ENCODE measurements at regions not wholly inside any gene's neighbourhood (a gene's known extent, or its start where the extent isn't known, plus 50 kb on each side); places are given as distances from the start of the nearest gene placed in this dataset.

- Histone ChIP-seq H2AFZ (ENCODE audit: insufficient read depth, low read depth, low read length, poor library complexity, severe bottlenecking) (no peak overlapping the region), H3K9ac (ENCODE audit: insufficient read depth, low read length, poor library complexity, severe bottlenecking) (no peak overlapping the region), H3K4me1 (ENCODE audit: control insufficient read depth in 1 of 2, insufficient read depth in 2 of 2, low read length in 2 of 2) (no peaks in the 10 kb centered on the region), H3K4me2 (replicated peaks; ENCODE audit: extremely low read depth, low read length, poor library complexity, severe bottlenecking) (no peak overlapping the region), H3K4me3 (replicated peaks in 1 of 3; ENCODE audit: low read depth in 2 of 3, low read length in 3 of 3) (no peak overlapping the region), H3K27ac (ENCODE audit: low read depth in 1 of 2, low read length in 2 of 2) (no peak overlapping the region), H4K20me1 (ENCODE audit: insufficient read depth, low read length) (no peaks in the 10 kb centered on the region), H3K9me3 (replicated peaks in 1 of 2; ENCODE audit: control insufficient read depth in 1 of 2, insufficient read depth in 1 of 2, low read length in 2 of 2) (no peaks in the 10 kb centered on the region), H3K79me2 (ENCODE audit: insufficient read depth, low read length) (no peaks in the 10 kb centered on the region), H3K36me3 (replicated peaks in 1 of 2; ENCODE audit: control insufficient read depth in 1 of 2, insufficient read depth in 2 of 2, low read length in 2 of 2) (no peaks in the 10 kb centered on the region), H3K27me3 (ENCODE audit: control insufficient read depth in 2 of 2, insufficient read depth in 2 of 2, low read length in 2 of 2) (no peaks in the 10 kb centered on the region)
- no peaks in the 10 kb centered on the region for H3K36me3 Mint-ChIP-seq
- no peak overlapping the region for H3K4me3 Mint-ChIP-seq
- H3K4me1 Mint-ChIP-seq = no peaks in the 10 kb centered on the region
- TF ChIP-seq, protein P1, sequence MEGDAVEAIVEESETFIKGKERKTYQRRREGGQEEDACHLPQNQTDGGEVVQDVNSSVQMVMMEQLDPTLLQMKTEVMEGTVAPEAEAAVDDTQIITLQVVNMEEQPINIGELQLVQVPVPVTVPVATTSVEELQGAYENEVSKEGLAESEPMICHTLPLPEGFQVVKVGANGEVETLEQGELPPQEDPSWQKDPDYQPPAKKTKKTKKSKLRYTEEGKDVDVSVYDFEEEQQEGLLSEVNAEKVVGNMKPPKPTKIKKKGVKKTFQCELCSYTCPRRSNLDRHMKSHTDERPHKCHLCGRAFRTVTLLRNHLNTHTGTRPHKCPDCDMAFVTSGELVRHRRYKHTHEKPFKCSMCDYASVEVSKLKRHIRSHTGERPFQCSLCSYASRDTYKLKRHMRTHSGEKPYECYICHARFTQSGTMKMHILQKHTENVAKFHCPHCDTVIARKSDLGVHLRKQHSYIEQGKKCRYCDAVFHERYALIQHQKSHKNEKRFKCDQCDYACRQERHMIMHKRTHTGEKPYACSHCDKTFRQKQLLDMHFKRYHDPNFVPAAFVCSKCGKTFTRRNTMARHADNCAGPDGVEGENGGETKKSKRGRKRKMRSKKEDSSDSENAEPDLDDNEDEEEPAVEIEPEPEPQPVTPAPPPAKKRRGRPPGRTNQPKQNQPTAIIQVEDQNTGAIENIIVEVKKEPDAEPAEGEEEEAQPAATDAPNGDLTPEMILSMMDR (IDR thresholded peaks at IDR 0.05) = no peak
- intact Hi-C loops (cut with micrococcal nuclease) = no loop called here
- peak overlapping the region in 1 of 7 donors; percentile 70 for H3K27ac Mint-ChIP-seq
- H3K9me3 Mint-ChIP-seq = peaks cover 0 to 7% (median 2%) of the 10 kb centered on the region in 7 donors
- no peak for DNase-seq
- 60% methylated on average over 1 of the region's 3 CpGs for WGBS (ENCODE audit: insufficient coverage)
- no peaks in the 10 kb centered on the region for H3K27me3 Mint-ChIP-seq (ENCODE audit: low read depth in 3 of 3)
Measured at GRCh38 chr3:25272090-25272489, 156.0 kb upstream of the RARB start.

- Histone ChIP-seq H3K79me2 (ENCODE audit: insufficient read depth, low read length) (no peaks in the 10 kb centered on the region), H3K27me3 (ENCODE audit: control insufficient read depth in 2 of 2, insufficient read depth in 2 of 2, low read length in 2 of 2) (no peaks in the 10 kb centered on the region), H2AFZ (ENCODE audit: insufficient read depth, low read depth, low read length, poor library complexity, severe bottlenecking) (no peak overlapping the region), H3K4me2 (replicated peaks; ENCODE audit: extremely low read depth, low read length, poor library complexity, severe bottlenecking) (no peak overlapping the region), H3K36me3 (replicated peaks in 1 of 2; ENCODE audit: control insufficient read depth in 1 of 2, insufficient read depth in 2 of 2, low read length in 2 of 2) (no peaks in the 10 kb centered on the region), H4K20me1 (ENCODE audit: insufficient read depth, low read length) (no peaks in the 10 kb centered on the region), H3K4me3 (replicated peaks in 1 of 3; ENCODE audit: low read depth in 2 of 3, low read length in 3 of 3) (no peak overlapping the region), H3K9ac (ENCODE audit: insufficient read depth, low read length, poor library complexity, severe bottlenecking) (no peak overlapping the region), H3K9me3 (replicated peaks in 1 of 2; ENCODE audit: control insufficient read depth in 1 of 2, insufficient read depth in 1 of 2, low read length in 2 of 2) (no peaks in the 10 kb centered on the region), H3K4me1 (ENCODE audit: control insufficient read depth in 1 of 2, insufficient read depth in 2 of 2, low read length in 2 of 2) (no peaks in the 10 kb centered on the region), H3K27ac (ENCODE audit: low read depth in 1 of 2, low read length in 2 of 2) (no peak overlapping the region)
- no peak for DNase-seq
- no peak overlapping the region for H3K27ac Mint-ChIP-seq
- 94% methylated on average over 3 of the region's 3 CpGs for WGBS (ENCODE audit: insufficient coverage)
- no peak overlapping the region for H3K4me3 Mint-ChIP-seq
- peaks cover 0 to 7% (median under 1%) of the 10 kb centered on the region in 7 donors for H3K9me3 Mint-ChIP-seq
- TF ChIP-seq, protein P1 (IDR thresholded peaks at IDR 0.05) = no peak
- H3K4me1 Mint-ChIP-seq = no peaks in the 10 kb centered on the region
- intact Hi-C loops (cut with micrococcal nuclease) = no loop called here
- H3K27me3 Mint-ChIP-seq (ENCODE audit: low read depth in 3 of 3) = no peaks in the 10 kb centered on the region
- no peaks in the 10 kb centered on the region for H3K36me3 Mint-ChIP-seq
Measured at GRCh38 chr3:25273582-25274171, 154.4 kb upstream of the RARB start.

Measured in CD14-positive monocyte (primary cell).